Suppressor macrophage (primary cell): ENCODE measurements at regions not wholly inside any gene's neighbourhood (a gene's known extent, or its start where the extent isn't known, plus 50 kb on each side); places are given as distances from the start of the nearest gene placed in this dataset.

ENCODE experiments used
- DNase-seq, 4 experiments: peaks; one replicate each; pipeline ENCODE4 v3.0.0-alpha.2; 2020 to 2022

DNA sequence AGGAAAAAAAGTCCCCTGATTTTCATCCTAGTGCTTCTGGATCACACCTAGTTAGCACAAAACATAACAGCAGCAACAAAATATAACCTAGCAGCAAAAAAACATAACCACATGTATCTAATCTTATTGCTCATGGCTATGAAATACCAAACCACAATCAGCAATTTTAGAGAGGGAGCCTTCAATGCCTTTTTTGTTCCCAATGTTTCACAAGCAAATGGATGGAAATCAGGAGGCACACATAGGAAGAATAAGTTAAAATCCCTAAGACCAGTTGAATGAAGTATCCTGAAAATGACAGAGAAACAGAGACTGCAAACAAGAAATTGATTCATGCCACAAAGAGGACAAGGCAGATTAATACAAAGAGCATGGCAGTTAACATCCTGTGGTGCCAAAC is 361.6 kb downstream of the GPM6A start:
- DNase-seq: no peak

GRCh38 chr4:175451238-175451965 is 360.7 kb downstream of the GPM6A start:
- DNase-seq: no peak

DNA sequence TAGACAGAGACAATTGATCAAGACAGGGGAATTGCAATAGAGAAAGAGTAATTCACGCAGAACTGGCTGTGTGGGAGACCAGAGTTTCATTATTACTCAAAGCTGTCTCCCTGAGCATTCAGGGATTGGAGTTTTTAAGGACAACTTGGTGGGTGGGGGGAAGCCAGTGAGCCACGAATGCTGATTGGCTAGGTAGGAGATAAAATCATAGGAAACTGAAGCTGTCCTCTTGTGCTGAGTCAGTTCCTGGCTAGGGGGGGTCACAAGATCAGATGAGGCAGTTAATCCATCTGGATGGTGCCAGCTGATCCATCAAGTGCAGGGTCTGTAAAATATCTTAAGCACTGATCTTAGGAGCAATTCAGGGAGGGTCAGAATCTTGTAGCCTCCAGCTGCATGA is 358.6 kb downstream of the GPM6A start:
- DNase-seq: no peak

DNA sequence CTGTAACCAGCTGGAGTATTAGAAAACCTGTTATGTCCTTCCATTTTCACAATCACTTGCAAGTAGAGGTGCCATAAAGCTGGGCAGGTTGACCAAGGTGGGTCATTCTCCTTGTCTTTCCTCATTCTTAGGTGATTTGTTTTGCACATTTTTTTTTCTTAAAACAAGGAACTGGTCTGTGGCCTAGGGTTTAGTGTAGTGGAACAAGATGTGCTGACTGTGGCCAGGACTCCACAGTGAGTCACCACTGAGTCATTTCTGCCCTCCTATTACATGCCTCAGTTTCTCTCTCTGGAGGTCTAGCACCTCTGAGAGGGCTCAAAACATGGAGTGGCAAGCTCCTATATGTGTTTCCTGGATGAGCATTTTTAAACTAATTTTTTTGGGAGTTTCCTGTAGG is 355.9 kb downstream of the GPM6A start:
- no peak for DNase-seq

GRCh38 chr4:175457956-175458355 is 354.1 kb downstream of the GPM6A start:
- DNase-seq: no peak

- DNase-seq: no peak
These were observed 352.5 kb downstream of the GPM6A start for GRCh38 chr4:175459571-175459970.

DNA sequence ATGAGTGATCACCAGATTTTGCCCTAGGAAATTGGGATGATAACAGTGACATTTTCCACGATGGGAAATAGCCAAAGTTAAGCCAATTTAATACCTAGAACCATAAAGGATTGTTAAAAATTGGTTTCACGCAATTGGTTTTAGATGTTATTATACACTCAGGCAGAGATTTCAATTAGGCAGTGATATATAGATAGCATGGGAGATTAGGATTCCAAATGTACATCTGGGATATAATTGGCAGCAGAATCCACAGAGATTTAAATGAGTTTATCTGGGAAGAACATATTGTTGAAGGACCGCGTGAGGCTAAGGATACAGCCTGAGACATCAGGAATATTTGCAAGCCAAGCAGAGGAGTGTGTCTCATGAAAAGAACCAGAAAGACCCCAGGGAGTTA is 351.6 kb downstream of the GPM6A start:
- no peak for DNase-seq

GRCh38 chr4:175469514-175469913 is 342.6 kb downstream of the GPM6A start:
- no peak for DNase-seq

- no peak for DNase-seq
These were observed 341.9 kb downstream of the GPM6A start for GRCh38 chr4:175470131-175470530.

DNA sequence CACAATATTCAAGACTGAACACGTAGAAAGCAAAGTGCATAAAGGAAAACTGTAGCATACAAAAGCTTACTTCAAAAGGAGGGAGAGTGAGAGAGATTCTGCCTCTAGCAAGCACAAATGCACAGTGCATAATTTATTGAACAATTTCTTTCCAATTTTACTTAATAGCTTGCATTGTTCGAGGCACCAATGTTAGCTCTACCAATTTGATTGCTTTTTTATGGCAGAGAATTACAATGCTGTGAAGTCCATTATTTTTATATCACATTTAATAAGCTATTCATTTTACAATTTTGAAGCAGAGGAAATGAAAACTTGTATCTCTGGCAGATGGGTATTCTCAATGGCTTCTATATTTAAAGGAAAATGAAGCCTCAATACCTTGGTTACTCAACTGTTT is 331.7 kb downstream of the GPM6A start:
- no peak for DNase-seq

DNA sequence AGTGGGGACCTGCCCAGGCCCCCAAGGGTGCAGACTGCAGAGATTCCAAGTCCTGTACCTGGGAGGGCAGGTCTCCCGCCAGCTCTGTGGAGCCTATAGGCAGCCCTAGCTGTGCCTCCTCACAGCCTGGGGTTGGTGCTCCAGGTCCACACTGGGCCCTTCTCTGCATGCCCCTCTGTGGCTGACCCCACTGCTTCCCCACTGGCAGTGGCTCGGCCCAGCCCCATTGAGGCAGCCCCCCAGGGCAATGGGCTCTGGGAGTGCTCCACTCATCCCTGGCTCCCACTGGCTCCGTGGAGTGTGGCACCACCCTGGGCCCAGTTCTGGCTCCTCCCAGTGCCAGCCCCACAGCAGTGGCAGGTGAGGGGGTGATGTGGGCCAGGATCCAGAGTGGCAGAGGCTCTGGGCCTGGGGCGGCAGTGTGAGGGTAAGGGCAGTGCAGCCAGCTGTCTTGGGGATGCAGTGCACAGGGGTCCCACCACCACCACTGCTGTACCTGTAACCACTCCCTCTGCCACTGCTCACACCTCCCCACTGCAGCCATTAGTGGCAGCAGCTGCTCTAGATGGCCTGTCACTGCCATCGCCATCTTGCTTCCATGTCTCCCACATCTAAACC is 312.2 kb downstream of the GPM6A start:
- DNase-seq: no peak

DNA sequence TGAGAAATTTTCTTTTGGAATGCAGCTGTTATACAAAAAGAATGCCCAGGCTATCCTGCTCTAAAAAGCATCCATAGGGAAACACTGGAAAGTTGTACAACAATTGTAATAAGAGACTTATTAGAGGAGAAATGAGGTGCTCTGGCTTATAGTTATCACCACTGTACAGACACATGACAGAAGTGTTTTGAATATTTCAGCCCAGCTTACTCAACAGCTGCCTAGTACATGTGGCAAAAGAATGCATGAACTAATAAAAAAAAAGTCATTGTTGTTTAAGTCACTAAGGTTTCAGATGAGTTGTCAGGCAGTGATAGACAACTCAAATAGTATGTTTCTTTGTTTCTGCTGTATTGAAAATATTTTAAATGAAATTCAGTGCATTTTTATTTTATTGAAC is 307.7 kb downstream of the GPM6A start:
- DNase-seq: no peak

DNA sequence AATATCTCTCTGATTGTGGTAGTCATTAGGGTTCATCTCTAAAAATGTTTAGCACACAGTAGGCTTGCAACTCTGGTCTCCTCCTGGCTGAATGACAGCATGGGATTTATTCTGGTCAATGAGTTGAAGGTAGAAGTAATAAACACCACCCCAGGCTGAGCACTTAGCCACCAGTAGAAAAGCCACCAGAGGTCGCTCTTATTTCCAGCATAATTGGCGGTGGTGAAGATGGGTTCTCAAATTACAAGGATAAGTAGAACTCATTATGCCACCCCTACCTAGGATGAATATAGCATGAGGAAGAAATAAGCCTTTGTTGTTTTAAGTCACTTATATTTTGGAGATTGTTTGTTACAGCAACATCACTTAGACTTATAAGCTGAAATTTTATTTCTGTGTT is 302.7 kb downstream of the GPM6A start:
- DNase-seq: no peak

- no peak for DNase-seq
These were observed 300.2 kb downstream of the GPM6A start for GRCh38 chr4:175511861-175512260.

GRCh38 chr4:175514174-175514573 is 297.9 kb downstream of the GPM6A start:
- no peak for DNase-seq

- DNase-seq: no peak
These were observed 281.4 kb downstream of the GPM6A start for GRCh38 chr4:175530655-175531054.

DNA sequence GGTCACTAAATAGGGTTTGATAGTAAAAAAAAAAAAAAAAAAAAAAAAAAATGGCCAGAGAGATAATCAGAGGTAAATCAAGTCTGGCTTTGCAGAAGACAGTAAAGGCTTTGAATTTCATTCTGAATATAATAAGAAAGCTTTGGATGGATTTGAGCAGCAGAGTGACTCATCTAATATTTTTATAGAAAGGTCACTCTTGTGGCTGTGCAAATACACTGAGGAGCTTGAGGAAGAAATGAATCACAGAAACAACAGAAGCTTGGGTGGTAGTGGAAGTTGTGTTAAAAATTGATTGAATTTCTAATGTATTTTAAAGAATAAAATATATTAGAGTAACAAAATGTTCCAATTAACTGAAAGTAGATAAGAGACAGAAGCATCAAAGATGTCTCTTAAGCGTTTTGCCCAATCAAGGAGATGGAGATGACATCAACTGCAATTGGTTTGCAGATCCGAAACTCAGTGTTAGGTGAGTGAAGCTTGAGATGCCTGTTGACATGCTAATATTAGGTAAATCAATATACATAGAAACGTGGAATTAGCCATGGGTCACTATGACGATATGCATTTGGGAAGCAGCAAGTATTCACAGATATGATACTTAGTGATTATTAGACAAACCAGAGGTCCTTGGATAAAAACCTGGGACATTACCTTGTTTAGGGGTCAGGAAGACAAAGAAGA is 280.5 kb downstream of the GPM6A start:
- no peak for DNase-seq

DNA sequence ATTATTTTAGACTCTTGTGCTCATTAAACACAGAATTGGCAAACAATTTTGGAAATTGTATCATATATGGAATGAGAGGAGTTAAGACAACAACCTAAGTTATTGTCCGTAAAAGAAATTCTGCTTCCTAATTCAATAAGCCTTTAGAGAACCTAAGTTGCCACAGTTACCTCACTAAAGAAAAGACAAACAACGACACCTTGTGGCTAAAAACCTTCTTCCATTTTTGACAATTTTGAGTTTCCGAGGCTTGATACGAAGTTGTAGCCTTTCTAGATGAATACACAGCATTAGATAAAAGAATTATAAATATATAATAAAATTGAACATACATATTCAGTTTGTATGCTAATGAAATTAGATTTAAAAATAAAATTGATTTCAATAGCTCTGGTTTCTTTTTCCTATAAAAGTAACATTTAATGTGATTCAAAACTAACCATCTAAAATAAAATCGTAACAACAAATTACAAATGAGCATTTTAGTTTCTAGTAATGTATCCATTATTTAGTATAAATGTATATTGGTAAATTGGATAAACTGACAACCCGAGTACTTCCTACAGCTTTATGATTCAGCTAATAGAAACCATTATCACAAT is 275.1 kb downstream of the GPM6A start:
- DNase-seq: peak; percentile 7 to 58 (median 54)

GRCh38 chr4:175539498-175539897 is 272.6 kb downstream of the GPM6A start:
- DNase-seq: no peak

DNA sequence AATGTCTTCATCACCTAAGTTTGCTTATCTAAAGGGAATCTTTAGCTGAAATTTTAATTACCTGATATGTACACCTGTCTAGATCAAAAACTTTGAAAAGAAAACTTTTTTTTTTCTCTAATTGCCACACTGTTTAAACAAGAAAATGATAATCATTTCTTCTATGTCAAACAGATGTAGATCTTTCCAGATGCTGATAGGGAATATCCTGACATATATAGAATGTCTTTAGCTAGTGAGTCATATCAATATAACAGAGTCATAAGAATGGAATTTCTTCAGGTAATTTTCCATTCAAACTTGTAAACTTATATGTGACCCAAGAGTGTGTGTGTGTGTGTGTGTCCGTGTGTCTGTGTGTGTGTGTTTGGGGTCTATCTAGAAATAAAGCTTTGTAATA is 271.9 kb downstream of the GPM6A start:
- DNase-seq: no peak

DNA sequence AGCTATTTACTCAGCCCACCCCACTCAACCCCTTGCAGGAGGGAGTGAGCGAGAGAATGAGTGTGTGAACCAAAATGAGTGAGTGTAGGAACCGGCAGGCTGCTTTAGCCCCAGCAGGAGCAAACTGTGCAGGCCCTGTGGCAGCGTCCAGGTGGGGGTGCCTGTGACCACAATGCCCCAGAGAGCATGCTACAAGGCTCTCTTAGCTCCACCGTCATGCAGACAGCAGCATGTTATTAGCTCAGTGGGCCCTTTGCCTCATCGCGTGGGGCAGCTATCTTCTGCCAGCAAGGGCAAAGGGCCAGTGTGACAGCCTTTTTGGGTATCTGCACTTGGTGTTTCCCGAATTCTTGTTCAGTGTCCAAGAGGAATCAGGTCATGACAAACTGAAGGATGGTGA is 271.3 kb downstream of the GPM6A start:
- DNase-seq: no peak

DNA sequence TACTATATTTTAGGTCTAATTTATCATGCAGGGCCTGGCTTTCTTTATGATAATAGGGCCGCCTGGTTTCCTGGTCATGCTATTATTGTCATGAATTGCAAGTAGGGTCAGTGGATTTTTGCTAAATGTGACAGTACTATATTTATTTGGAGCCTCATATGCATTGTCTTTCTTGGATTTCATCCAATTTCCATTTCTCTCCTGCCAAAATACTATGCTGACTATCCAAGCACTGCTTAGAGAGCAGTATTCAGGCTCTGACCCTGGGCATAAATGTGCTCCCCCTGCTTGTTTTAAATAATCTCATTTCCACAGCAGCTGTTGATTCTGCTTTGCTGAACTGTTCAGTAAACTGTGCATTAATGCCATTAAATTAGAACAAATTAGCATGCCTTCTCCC is 269.3 kb downstream of the GPM6A start:
- DNase-seq: no peak

DNA sequence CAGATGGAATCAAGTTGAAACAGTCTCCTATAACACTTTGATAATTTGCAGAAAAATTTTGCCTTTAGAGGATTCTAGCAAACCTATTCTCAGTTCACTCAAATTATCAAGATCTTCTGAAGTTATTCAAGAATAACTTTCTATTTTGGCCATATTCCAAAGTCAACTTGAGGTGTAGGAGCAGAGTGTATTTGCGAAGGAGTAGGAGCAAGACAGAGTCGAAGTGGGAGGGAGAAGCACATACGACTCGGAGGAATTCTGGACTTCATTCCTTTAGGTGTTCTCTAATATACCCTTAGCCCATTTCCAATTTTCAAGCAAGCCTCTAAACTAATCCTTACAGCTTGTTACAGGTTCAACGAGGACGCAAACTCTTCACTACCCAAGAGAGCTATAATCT is 252.9 kb downstream of the GPM6A start:
- no peak for DNase-seq

- no peak for DNase-seq
These were observed 252.5 kb downstream of the GPM6A start for GRCh38 chr4:175559526-175559925.
